GM12865 (cell line): ENCODE measurements at regions not wholly inside any gene's neighbourhood (a gene's known extent, or its start where the extent isn't known, plus 50 kb on each side); places are given as distances from the start of the nearest gene placed in this dataset.

Source experiments
- DNase-seq: peaks from one replicate; pipeline ENCODE4 v3.0.0; 2010; ENCODE audit warnings: low read depth
- H3K4me3 ChIP-seq: 2 replicates; pipeline ENCODE4 v1.5.1; 2011; ENCODE audit warnings: mild to moderate bottlenecking, low read depth, low read length, control low read depth
- CTCF ChIP-seq: IDR thresholded peaks from 2 replicates; pipeline ENCODE4 v1.5.1; 2011; ENCODE audit warnings: low read length, control low read depth, low read depth, inconsistent platforms; ENCODE audit not compliant: insufficient read depth; ENCODE audit errors: missing control alignments

- DNase-seq, result no peak
- TF ChIP-seq CTCF, result no peak
Observed at GRCh38 chr14:104431929-104432541, 147.5 kb upstream of the C14orf180 start.

GRCh38 chr14:104432611-104433231 is 146.8 kb upstream of the C14orf180 start:
- TF ChIP-seq CTCF, result no peak
- DNase-seq, result no peak
- no peak overlapping the region for H3K4me3 ChIP-seq

More at GRCh38 chr14:104431929-104432541, 147.5 kb upstream of the C14orf180 start:
- no peak overlapping the region for H3K4me3 ChIP-seq

GRCh38 chr14:104433401-104434213 is 146.0 kb upstream of the C14orf180 start:
- no peak for TF ChIP-seq CTCF
- no peak for DNase-seq
- H3K4me3 ChIP-seq, result no peak overlapping the region

- TF ChIP-seq CTCF, result no peak
- H3K4me3 ChIP-seq, result no peak overlapping the region
- DNase-seq, result no peak
Observed at GRCh38 chr14:104434214-104435076, 145.1 kb upstream of the C14orf180 start.

GRCh38 chr14:104435147-104436046 is 144.2 kb upstream of the C14orf180 start:
- no peak for DNase-seq
- H3K4me3 ChIP-seq, result no peak overlapping the region
- TF ChIP-seq CTCF, result no peak
